GM23338 (cell line): ENCODE measurements at regions not wholly inside any gene's neighbourhood (a gene's known extent, or its start where the extent isn't known, plus 50 kb on each side); places are given as distances from the start of the nearest gene placed in this dataset.

Experiments used
- ATAC-seq: fragments of 200-7000 bp; cut with Tn5 transposase; 3 replicates; pipeline ENCODE4 v1.9.1; 2020
- DNase-seq: peaks from one replicate; pipeline ENCODE4 v3.0.0-alpha.2; 2015; ENCODE audit warnings: low spot score
- H2AFZ ChIP-seq: fragments of 200-600 bp; sonication (generic); 2 replicates; pipeline ENCODE4 v1.8.0; 2016; ENCODE audit warnings: antibody characterized with exemption, mild to moderate bottlenecking, moderate library complexity
- H3F3A ChIP-seq: fragments of 200-600 bp; sonication (generic); replicated peaks from 2 replicates; pipeline ENCODE4 v1.8.0; 2017; ENCODE audit warnings: antibody characterized with exemption, mixed run types, low read depth
- H3K27ac ChIP-seq: fragments of 200-600 bp; sonication (generic); 2 replicates; pipeline ENCODE4 v1.6.1; 2016; ENCODE audit warnings: low read depth
- H3K27me3 ChIP-seq: fragments of 200-600 bp; sonication (generic); 2 replicates; pipeline ENCODE4 v1.8.0; 2016; ENCODE audit warnings: mild to moderate bottlenecking, mixed run types, moderate library complexity; ENCODE audit not compliant: insufficient read depth
- H3K36me3 ChIP-seq: fragments of 200-600 bp; sonication (generic); 2 replicates; pipeline ENCODE4 v1.8.0; 2016; ENCODE audit warnings: mild to moderate bottlenecking; ENCODE audit not compliant: insufficient read depth
- H3K4me1 ChIP-seq: fragments of 200-600 bp; sonication (generic); 2 replicates; pipeline ENCODE4 v1.8.0; 2016; ENCODE audit warnings: mild to moderate bottlenecking, moderate library complexity; ENCODE audit not compliant: insufficient read depth
- H3K4me2 ChIP-seq: fragments of 200-600 bp; sonication (generic); 2 replicates; pipeline ENCODE4 v1.7.1; 2017; ENCODE audit warnings: mixed run types
- H3K4me3 ChIP-seq: fragments of 200-600 bp; sonication (generic); 2 replicates; pipeline ENCODE4 v1.6.1; 2016; ENCODE audit warnings: mixed run types
- H3K79me2 ChIP-seq: fragments of 200-600 bp; sonication (generic); replicated peaks from 2 replicates; pipeline ENCODE4 v1.8.0; 2017; ENCODE audit warnings: mild to moderate bottlenecking; ENCODE audit not compliant: insufficient read depth
- H3K9me2 ChIP-seq: fragments of 200-600 bp; sonication (generic); 2 replicates; pipeline ENCODE4 v1.8.0; 2017; ENCODE audit not compliant: insufficient read depth
- H4K20me1 ChIP-seq: fragments of 200-600 bp; sonication (generic); replicated peaks from 2 replicates; pipeline ENCODE4 v1.8.0; 2017; ENCODE audit warnings: mild to moderate bottlenecking; ENCODE audit not compliant: insufficient read depth
- H3K27ac Mint-ChIP-seq: 2 replicates; pipeline ENCODE4 v1.8.0; 2020; ENCODE audit warnings: inconsistent platforms, mild to moderate bottlenecking, moderate library complexity, mixed read lengths
- H3K27me3 Mint-ChIP-seq: 3 replicates; pipeline ENCODE4 v1.8.0; 2022; ENCODE audit warnings: low read depth, mild to moderate bottlenecking, moderate library complexity, mixed read lengths, inconsistent platforms; ENCODE audit not compliant: insufficient read depth, poor library complexity
- H3K36me3 Mint-ChIP-seq: 3 replicates; pipeline ENCODE4 v1.8.0; 2021; ENCODE audit warnings: low read depth, mild to moderate bottlenecking, inconsistent platforms, moderate library complexity, mixed read lengths
- H3K4me1 Mint-ChIP-seq: 3 replicates; pipeline ENCODE4 v1.8.0; 2020; ENCODE audit warnings: mild to moderate bottlenecking, inconsistent platforms, mixed read lengths
- H3K4me3 Mint-ChIP-seq: 3 replicates; pipeline ENCODE4 v1.8.0; 2021; ENCODE audit warnings: moderate library complexity, mild to moderate bottlenecking, inconsistent platforms, mixed read lengths
- H3K9me3 Mint-ChIP-seq: 3 replicates; pipeline ENCODE4 v1.8.0; 2020; ENCODE audit warnings: moderate library complexity, mild to moderate bottlenecking, inconsistent platforms, mixed read lengths
- CREB1 ChIP-seq: fragments of 250-450 bp; sonication (Bioruptor Pico); IDR thresholded peaks from 2 replicates; pipeline ENCODE4 v1.5.0; 2020; ENCODE audit warnings: low read depth, mild to moderate bottlenecking, moderate library complexity
- EZH2phosphoT487 ChIP-seq: fragments of 200-600 bp; sonication (generic); IDR thresholded peaks from one replicate; pipeline ENCODE4 v1.8.1; 2018; ENCODE audit warnings: antibody characterized with exemption; ENCODE audit not compliant: unreplicated experiment
- JUNB ChIP-seq: IDR thresholded peaks from one replicate; pipeline ENCODE4 v1.6.1; 2016; ENCODE audit warnings: antibody characterized with exemption; ENCODE audit not compliant: unreplicated experiment
- POLR2AphosphoS5 ChIP-seq: IDR thresholded peaks from 2 replicates; pipeline ENCODE4 v1.6.1; 2016; ENCODE audit warnings: antibody characterized with exemption, low read depth
- REST ChIP-seq: IDR thresholded peaks from one replicate; pipeline ENCODE4 v1.6.1; 2018; ENCODE audit warnings: antibody characterized with exemption; ENCODE audit not compliant: unreplicated experiment
- ZNF331 ChIP-seq: fragments of 250-450 bp; sonication (Bioruptor Pico); IDR thresholded peaks from 2 replicates; pipeline ENCODE4 v1.5.0; 2020; ENCODE audit warnings: low read depth, mild to moderate bottlenecking, moderate library complexity
- TF ChIP-seq, protein P1 (sequence below): IDR thresholded peaks from 2 replicates; pipeline ENCODE4 v1.6.1; 2016; ENCODE audit warnings: antibody characterized with exemption
- TF ChIP-seq, protein P2 (sequence below), 2 experiments: fragments of 200-600 bp in 1 of 2; sonication (generic) in 1 of 2; conservative IDR thresholded peaks; 2 replicates each; pipeline versions ENCODE4 v1.5.1 to v1.6.1; 2016 to 2017; ENCODE audit warnings: antibody characterized with exemption in 2 of 2, low read depth in 2 of 2, mild to moderate bottlenecking in 2 of 2, moderate library complexity in 1 of 2
- TF ChIP-seq, protein P3 (sequence below): fragments of 250-450 bp; sonication (Bioruptor Pico); IDR thresholded peaks from 2 replicates; pipeline ENCODE4 v1.5.0; 2020; ENCODE audit warnings: mild to moderate bottlenecking, moderate library complexity

- ATAC-seq = no peak
- H3K36me3 Mint-ChIP-seq = peaks cover 12% of the 10 kb centered on the region
- H3K4me2 ChIP-seq = no peak overlapping the region
These were observed 712.1 kb upstream of the MEF2C start for GRCh38 chr5:89595056-89595455.

DNA sequence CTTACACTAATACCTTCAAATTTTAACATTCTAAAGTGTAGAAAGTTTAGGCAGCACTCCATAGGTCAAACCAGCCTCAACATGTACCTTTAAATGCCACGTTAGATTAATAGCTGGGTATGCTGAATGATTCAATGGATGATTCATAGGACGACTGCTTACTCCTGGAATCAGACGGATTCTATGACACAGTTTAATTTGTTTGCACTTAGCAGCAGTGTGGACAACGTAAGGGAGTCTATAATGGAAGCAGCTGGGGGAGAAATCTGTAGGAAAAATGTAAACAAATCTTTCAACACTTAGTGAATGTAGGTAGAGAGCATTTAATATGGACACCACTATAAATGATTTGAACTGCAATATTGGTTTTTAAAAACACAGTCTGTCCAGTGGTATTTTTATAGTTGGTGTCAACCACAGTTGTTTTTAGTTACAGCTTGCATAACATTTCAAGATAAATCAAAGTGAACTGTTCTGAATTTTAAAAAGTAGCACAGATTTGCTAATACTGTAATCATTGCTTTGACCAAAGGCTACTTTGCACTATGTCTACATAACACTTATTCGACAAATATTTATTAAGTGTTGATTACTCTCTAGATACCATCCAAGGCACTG is 701.5 kb upstream of the MEF2C start:
- H2AFZ ChIP-seq = no peak overlapping the region
- ATAC-seq (no peak), DNase-seq (no peak)
- H3K4me3 Mint-ChIP-seq = no peak overlapping the region
- H3F3A ChIP-seq = no peaks in the 10 kb centered on the region
- no peak overlapping the region for H3K4me3 ChIP-seq
- no peaks in the 10 kb centered on the region for H3K36me3 ChIP-seq
- H3K27ac Mint-ChIP-seq = no peak overlapping the region
- peaks cover 12% of the 10 kb centered on the region for H3K4me1 Mint-ChIP-seq
- H3K27ac ChIP-seq = no peak overlapping the region
- H3K4me2 ChIP-seq = no peak overlapping the region
- H3K27me3 Mint-ChIP-seq = peaks cover 2% of the 10 kb centered on the region
- peaks cover 16% of the 10 kb centered on the region for H3K4me1 ChIP-seq
- H3K36me3 Mint-ChIP-seq = no peaks in the 10 kb centered on the region
- H3K9me2 ChIP-seq = peaks cover 6% of the 10 kb centered on the region; the same call in 1 of the 2 replicates
- H3K9me3 Mint-ChIP-seq = 0 out of 3 replicates have a peak, but pooled peaks cover 3% of the 10 kb centered on the region
- H3K27me3 ChIP-seq = no peaks in the 10 kb centered on the region
- no peaks in the 10 kb centered on the region for H3K79me2 ChIP-seq
- H4K20me1 ChIP-seq = no peaks in the 10 kb centered on the region
- no peak for TF ChIP-seq JUNB
- no peak for TF ChIP-seq CREB1 (CRISPR knock-in tag)
- TF ChIP-seq, protein P1, sequence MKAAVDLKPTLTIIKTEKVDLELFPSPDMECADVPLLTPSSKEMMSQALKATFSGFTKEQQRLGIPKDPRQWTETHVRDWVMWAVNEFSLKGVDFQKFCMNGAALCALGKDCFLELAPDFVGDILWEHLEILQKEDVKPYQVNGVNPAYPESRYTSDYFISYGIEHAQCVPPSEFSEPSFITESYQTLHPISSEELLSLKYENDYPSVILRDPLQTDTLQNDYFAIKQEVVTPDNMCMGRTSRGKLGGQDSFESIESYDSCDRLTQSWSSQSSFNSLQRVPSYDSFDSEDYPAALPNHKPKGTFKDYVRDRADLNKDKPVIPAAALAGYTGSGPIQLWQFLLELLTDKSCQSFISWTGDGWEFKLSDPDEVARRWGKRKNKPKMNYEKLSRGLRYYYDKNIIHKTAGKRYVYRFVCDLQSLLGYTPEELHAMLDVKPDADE = no peak
- TF ChIP-seq, protein P2, sequence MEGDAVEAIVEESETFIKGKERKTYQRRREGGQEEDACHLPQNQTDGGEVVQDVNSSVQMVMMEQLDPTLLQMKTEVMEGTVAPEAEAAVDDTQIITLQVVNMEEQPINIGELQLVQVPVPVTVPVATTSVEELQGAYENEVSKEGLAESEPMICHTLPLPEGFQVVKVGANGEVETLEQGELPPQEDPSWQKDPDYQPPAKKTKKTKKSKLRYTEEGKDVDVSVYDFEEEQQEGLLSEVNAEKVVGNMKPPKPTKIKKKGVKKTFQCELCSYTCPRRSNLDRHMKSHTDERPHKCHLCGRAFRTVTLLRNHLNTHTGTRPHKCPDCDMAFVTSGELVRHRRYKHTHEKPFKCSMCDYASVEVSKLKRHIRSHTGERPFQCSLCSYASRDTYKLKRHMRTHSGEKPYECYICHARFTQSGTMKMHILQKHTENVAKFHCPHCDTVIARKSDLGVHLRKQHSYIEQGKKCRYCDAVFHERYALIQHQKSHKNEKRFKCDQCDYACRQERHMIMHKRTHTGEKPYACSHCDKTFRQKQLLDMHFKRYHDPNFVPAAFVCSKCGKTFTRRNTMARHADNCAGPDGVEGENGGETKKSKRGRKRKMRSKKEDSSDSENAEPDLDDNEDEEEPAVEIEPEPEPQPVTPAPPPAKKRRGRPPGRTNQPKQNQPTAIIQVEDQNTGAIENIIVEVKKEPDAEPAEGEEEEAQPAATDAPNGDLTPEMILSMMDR (conservative IDR thresholded peaks at IDR 0.05; ENCODE audit: low read depth in 2 of 2) = no peak
- TF ChIP-seq, protein P3, sequence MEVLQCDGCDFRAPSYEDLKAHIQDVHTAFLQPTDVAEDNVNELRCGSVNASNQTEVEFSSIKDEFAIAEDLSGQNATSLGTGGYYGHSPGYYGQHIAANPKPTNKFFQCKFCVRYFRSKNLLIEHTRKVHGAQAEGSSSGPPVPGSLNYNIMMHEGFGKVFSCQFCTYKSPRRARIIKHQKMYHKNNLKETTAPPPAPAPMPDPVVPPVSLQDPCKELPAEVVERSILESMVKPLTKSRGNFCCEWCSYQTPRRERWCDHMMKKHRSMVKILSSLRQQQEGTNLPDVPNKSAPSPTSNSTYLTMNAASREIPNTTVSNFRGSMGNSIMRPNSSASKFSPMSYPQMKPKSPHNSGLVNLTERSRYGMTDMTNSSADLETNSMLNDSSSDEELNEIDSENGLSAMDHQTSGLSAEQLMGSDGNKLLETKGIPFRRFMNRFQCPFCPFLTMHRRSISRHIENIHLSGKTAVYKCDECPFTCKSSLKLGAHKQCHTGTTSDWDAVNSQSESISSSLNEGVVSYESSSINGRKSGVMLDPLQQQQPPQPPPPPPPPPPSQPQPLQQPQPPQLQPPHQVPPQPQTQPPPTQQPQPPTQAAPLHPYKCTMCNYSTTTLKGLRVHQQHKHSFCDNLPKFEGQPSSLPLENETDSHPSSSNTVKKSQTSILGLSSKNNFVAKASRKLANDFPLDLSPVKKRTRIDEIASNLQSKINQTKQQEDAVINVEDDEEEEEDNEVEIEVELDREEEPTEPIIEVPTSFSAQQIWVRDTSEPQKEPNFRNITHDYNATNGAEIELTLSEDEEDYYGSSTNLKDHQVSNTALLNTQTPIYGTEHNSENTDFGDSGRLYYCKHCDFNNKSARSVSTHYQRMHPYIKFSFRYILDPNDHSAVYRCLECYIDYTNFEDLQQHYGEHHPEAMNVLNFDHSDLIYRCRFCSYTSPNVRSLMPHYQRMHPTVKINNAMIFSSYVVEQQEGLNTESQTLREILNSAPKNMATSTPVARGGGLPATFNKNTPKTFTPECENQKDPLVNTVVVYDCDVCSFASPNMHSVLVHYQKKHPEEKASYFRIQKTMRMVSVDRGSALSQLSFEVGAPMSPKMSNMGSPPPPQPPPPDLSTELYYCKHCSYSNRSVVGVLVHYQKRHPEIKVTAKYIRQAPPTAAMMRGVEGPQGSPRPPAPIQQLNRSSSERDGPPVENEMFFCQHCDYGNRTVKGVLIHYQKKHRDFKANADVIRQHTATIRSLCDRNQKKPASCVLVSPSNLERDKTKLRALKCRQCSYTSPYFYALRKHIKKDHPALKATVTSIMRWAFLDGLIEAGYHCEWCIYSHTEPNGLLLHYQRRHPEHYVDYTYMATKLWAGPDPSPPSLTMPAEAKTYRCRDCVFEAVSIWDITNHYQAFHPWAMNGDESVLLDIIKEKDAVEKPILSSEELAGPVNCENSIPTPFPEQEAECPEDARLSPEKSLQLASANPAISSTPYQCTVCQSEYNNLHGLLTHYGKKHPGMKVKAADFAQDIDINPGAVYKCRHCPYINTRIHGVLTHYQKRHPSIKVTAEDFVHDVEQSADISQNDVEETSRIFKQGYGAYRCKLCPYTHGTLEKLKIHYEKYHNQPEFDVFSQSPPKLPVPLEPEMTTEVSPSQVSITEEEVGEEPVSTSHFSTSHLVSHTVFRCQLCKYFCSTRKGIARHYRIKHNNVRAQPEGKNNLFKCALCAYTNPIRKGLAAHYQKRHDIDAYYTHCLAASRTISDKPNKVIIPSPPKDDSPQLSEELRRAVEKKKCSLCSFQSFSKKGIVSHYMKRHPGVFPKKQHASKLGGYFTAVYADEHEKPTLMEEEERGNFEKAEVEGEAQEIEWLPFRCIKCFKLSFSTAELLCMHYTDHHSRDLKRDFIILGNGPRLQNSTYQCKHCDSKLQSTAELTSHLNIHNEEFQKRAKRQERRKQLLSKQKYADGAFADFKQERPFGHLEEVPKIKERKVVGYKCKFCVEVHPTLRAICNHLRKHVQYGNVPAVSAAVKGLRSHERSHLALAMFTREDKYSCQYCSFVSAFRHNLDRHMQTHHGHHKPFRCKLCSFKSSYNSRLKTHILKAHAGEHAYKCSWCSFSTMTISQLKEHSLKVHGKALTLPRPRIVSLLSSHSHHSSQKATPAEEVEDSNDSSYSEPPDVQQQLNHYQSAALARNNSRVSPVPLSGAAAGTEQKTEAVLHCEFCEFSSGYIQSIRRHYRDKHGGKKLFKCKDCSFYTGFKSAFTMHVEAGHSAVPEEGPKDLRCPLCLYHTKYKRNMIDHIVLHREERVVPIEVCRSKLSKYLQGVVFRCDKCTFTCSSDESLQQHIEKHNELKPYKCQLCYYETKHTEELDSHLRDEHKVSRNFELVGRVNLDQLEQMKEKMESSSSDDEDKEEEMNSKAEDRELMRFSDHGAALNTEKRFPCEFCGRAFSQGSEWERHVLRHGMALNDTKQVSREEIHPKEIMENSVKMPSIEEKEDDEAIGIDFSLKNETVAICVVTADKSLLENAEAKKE (CRISPR knock-in tag) = no peak
- no peak for TF ChIP-seq ZNF331 (CRISPR knock-in tag)
- TF ChIP-seq REST = no peak
- no peak for TF ChIP-seq EZH2phosphoT487

More at GRCh38 chr5:89595056-89595455, 712.1 kb upstream of the MEF2C start:
- H3K4me1 ChIP-seq = no peaks in the 10 kb centered on the region
- H3K4me3 ChIP-seq = no peak overlapping the region
- H3K4me3 Mint-ChIP-seq = no peak overlapping the region
- peaks cover 17% of the 10 kb centered on the region for H3K9me3 Mint-ChIP-seq
- no peak overlapping the region for H2AFZ ChIP-seq
- H3K79me2 ChIP-seq = no peaks in the 10 kb centered on the region
- H3K27me3 Mint-ChIP-seq = no peaks in the 10 kb centered on the region
- H3F3A ChIP-seq = no peaks in the 10 kb centered on the region
- H4K20me1 ChIP-seq = no peaks in the 10 kb centered on the region
- DNase-seq = no peak
- H3K27ac ChIP-seq = no peak overlapping the region
- peak overlapping the region; percentile 56; the same call in 1 of the 2 replicates for H3K27ac Mint-ChIP-seq
- H3K4me1 Mint-ChIP-seq = peaks cover 11% of the 10 kb centered on the region; the same call in 2 of the 3 replicates
- H3K9me2 ChIP-seq = peaks cover 3% of the 10 kb centered on the region; the same call in 1 of the 2 replicates
- no peaks in the 10 kb centered on the region for H3K27me3 ChIP-seq
- no peaks in the 10 kb centered on the region for H3K36me3 ChIP-seq
- TF ChIP-seq JUNB (no peak), POLR2AphosphoS5 (no peak)
